ENCODE measurements at regions not wholly inside any gene's neighbourhood (a gene's known extent, or its start where the extent isn't known, plus 50 kb on each side); places are given as distances from the start of the nearest gene placed in this dataset.

DNA sequence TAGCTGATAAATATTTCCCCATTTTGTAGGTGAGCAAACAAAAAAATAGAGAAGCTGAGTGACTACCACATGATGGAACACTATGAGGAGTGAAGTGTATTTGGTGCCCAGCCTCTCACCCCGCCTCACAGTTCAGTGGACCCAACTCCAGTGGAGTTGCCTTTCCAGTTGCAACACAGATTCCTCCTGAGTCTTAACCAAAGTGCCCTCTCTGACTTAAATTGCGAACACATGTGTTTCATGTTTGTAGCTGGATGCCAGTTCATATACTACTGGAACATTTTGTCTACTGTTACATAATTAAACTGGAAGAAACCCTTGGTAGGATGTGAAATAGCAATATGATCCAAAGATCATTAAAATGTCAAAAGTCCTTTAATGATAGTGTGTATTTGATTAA is 448.9 kb downstream of the COL12A1 start (continued):
- TF ChIP-seq, protein P1, sequence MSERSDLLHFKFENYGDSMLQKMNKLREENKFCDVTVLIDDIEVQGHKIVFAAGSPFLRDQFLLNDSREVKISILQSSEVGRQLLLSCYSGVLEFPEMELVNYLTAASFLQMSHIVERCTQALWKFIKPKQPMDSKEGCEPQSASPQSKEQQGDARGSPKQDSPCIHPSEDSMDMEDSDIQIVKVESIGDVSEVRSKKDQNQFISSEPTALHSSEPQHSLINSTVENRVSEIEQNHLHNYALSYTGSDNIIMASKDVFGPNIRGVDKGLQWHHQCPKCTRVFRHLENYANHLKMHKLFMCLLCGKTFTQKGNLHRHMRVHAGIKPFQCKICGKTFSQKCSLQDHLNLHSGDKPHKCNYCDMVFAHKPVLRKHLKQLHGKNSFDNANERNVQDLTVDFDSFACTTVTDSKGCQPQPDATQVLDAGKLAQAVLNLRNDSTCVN (CRISPR knock-in tag; IDR thresholded peaks at IDR 0.05): no peak
- TF ChIP-seq ZNF778 (CRISPR knock-in tag; IDR thresholded peaks at IDR 0.05): no peak
- TF ChIP-seq HLTF (IDR thresholded peaks at IDR 0.05): no peak
- TF ChIP-seq, protein P2, sequence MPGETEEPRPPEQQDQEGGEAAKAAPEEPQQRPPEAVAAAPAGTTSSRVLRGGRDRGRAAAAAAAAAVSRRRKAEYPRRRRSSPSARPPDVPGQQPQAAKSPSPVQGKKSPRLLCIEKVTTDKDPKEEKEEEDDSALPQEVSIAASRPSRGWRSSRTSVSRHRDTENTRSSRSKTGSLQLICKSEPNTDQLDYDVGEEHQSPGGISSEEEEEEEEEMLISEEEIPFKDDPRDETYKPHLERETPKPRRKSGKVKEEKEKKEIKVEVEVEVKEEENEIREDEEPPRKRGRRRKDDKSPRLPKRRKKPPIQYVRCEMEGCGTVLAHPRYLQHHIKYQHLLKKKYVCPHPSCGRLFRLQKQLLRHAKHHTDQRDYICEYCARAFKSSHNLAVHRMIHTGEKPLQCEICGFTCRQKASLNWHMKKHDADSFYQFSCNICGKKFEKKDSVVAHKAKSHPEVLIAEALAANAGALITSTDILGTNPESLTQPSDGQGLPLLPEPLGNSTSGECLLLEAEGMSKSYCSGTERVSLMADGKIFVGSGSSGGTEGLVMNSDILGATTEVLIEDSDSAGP (CRISPR knock-in tag; IDR thresholded peaks at IDR 0.05): no peak
- TF ChIP-seq, protein P3, sequence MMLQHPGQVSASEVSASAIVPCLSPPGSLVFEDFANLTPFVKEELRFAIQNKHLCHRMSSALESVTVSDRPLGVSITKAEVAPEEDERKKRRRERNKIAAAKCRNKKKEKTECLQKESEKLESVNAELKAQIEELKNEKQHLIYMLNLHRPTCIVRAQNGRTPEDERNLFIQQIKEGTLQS (IDR thresholded peaks at IDR 0.05): no peak
- TF ChIP-seq, protein P3 (CRISPR knock-in tag; conservative IDR thresholded peaks at IDR 0.05): no peak

DNA sequence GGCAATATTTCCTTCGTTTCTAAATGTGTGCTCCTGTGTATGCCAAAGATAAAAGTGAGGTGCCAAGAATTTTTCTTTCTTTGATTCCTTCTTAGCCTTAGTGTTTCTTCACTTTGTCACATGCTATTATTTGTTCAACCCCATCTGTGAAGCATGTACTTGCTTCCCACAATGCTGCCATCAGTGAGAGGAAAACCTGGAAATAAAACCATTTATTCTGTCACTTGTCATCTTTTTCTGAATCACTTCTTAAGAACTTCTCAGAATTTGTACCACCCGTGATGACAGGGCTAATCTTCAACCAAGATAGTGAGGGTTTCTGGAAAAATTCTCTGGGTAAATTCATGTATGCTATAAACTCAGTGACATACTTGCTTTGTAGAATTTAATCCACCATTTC is 450.1 kb downstream of the COL12A1 start:
- ATAC-seq (no peak), DNase-seq (ENCODE audit: extremely low read depth in 1 of 4, low spot score in 3 of 4) (no peak), FAIRE-seq (no peak)
- WGBS (ENCODE audit: insufficient coverage, low coverage, missing lambda C conversion rate): 0% methylated on average over 2 of the region's 2 CpGs
- Histone ChIP-seq H3K4me3 (no peak overlapping the region), H3K36me3 (ENCODE audit: control insufficient read depth, insufficient read depth, low read length) (no peaks in the 10 kb centered on the region), H3K79me2 (ENCODE audit: control insufficient read depth, insufficient read depth, low read length) (no peaks in the 10 kb centered on the region), H3K9me3 (replicated peaks; ENCODE audit: control insufficient read depth, insufficient read depth, low read depth, low read length) (0 out of 2 replicates have a peak, but pooled peaks cover 2% of the 10 kb centered on the region), H3K9ac (ENCODE audit: insufficient read depth in 1 of 2, low read depth in 2 of 2, low read length in 2 of 2) (no peak overlapping the region), H3K27ac (ENCODE audit: extremely low read depth, low read depth, low read length) (no peak overlapping the region), H4K20me1 (replicated peaks; ENCODE audit: control insufficient read depth, insufficient read depth, low read length) (no peaks in the 10 kb centered on the region), H3K4me2 (ENCODE audit: insufficient read depth, low read length) (no peak overlapping the region), H3K9me1 (ENCODE audit: control insufficient read depth, insufficient read depth, low read length) (no peaks in the 10 kb centered on the region), H3K27me3 (ENCODE audit: control insufficient read depth in 2 of 2, insufficient read depth in 2 of 2, low read length in 2 of 2) (no peaks in the 10 kb centered on the region), H3K4me1 (replicated peaks in 1 of 2; ENCODE audit: control insufficient read depth in 2 of 2, insufficient read depth in 2 of 2, low read length in 2 of 2) (no peaks in the 10 kb centered on the region), H2AFZ (ENCODE audit: low read depth, low read length) (no peak overlapping the region)
- intact Hi-C loops (cut with micrococcal nuclease) (no loop called here), in situ Hi-C loops (cut with MboI) (no loop called here)
- ChIA-PET CTCF (ENCODE audit: low intra/inter-chr PET ratio) (no interaction called here), POLR2A (no interaction called here)
- BruUV-seq (replicated peaks): no TSS peak
- TF ChIP-seq TARDBP (IDR thresholded peaks at IDR 0.05) (no peak), YBX1 (IDR thresholded peaks at IDR 0.05) (no peak), FOXP1 (CRISPR knock-in tag; IDR thresholded peaks at IDR 0.05) (no peak), PHB2 (IDR thresholded peaks at IDR 0.05; ENCODE audit: low read depth) (no peak), SRSF3 (IDR thresholded peaks at IDR 0.05; ENCODE audit: insufficient read depth, low read length) (no peak), TRIM24 (IDR thresholded peaks at IDR 0.05) (no peak), KDM5B (IDR thresholded peaks at IDR 0.05; ENCODE audit: insufficient replicate concordance, low read depth, low read length) (no peak), PURB (CRISPR knock-in tag; IDR thresholded peaks at IDR 0.05; ENCODE audit: low read depth) (no peak), NFRKB (IDR thresholded peaks at IDR 0.05; ENCODE audit: low read depth) (no peak)
- TF ChIP-seq, protein P4, sequence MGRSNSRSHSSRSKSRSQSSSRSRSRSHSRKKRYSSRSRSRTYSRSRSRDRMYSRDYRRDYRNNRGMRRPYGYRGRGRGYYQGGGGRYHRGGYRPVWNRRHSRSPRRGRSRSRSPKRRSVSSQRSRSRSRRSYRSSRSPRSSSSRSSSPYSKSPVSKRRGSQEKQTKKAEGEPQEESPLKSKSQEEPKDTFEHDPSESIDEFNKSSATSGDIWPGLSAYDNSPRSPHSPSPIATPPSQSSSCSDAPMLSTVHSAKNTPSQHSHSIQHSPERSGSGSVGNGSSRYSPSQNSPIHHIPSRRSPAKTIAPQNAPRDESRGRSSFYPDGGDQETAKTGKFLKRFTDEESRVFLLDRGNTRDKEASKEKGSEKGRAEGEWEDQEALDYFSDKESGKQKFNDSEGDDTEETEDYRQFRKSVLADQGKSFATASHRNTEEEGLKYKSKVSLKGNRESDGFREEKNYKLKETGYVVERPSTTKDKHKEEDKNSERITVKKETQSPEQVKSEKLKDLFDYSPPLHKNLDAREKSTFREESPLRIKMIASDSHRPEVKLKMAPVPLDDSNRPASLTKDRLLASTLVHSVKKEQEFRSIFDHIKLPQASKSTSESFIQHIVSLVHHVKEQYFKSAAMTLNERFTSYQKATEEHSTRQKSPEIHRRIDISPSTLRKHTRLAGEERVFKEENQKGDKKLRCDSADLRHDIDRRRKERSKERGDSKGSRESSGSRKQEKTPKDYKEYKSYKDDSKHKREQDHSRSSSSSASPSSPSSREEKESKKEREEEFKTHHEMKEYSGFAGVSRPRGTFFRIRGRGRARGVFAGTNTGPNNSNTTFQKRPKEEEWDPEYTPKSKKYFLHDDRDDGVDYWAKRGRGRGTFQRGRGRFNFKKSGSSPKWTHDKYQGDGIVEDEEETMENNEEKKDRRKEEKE (IDR thresholded peaks at IDR 0.05; ENCODE audit: borderline replicate concordance in 1 of 2, control insufficient read depth in 1 of 2, low read depth in 2 of 2, low read length in 1 of 2): no peak

Data from K562 (cell line).